22Rv1 (cell line): ENCODE measurements at regions not wholly inside any gene's neighbourhood (a gene's known extent, or its start where the extent isn't known, plus 50 kb on each side); places are given as distances from the start of the nearest gene placed in this dataset.

Experiments
- H3K27ac ChIP-seq: fragments of 450-650 bp; 2 replicates; pipeline ENCODE4 v1.5.1; 2017
- ZFX ChIP-seq: fragments of 450-650 bp; IDR thresholded peaks from 2 replicates; pipeline ENCODE4 v1.6.1; 2017; ENCODE audit warnings: antibody characterized with exemption, borderline replicate concordance
- TF ChIP-seq, protein P1 (sequence below): fragments of 450-650 bp; IDR thresholded peaks from 2 replicates; pipeline ENCODE4 v1.5.1; 2017; ENCODE audit warnings: mild to moderate bottlenecking

DNA sequence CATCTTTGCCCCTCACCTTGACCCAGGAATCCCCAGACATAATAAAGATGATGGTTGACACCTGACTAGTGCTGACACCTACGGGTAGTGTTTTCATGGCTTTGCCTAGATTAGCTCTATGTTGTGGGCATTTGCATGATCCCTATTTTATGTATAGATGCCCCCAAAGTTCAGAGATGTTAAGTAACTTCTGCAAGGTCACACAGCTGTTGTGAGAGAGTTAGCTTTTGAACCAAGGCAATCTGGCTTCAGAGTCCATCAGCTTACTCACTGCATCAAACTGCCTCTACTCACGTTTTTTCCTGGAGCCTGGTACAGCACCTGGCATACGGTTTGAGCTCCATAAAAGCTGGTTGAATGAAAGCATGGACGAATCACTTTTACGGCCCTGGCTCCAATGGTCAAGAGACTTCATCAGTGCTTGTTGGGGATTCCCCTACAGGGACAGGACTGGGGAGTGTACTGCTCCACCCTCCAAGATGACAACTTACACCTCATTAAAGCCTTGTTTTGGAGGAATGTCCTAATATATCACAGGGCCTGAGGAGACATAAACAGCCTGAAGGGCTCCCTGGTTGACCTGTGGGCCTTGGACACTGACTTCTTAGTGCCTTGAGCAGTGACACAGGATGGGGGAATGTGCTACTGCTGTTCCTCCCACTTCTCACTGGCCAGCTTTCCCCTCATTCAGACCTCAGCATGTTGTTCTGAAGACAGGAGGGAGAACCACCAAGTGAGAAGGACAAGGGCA is 193.2 kb upstream of the ASIC2 start:
- no peak overlapping the region for H3K27ac ChIP-seq
- TF ChIP-seq, protein P1, sequence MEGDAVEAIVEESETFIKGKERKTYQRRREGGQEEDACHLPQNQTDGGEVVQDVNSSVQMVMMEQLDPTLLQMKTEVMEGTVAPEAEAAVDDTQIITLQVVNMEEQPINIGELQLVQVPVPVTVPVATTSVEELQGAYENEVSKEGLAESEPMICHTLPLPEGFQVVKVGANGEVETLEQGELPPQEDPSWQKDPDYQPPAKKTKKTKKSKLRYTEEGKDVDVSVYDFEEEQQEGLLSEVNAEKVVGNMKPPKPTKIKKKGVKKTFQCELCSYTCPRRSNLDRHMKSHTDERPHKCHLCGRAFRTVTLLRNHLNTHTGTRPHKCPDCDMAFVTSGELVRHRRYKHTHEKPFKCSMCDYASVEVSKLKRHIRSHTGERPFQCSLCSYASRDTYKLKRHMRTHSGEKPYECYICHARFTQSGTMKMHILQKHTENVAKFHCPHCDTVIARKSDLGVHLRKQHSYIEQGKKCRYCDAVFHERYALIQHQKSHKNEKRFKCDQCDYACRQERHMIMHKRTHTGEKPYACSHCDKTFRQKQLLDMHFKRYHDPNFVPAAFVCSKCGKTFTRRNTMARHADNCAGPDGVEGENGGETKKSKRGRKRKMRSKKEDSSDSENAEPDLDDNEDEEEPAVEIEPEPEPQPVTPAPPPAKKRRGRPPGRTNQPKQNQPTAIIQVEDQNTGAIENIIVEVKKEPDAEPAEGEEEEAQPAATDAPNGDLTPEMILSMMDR, result no peak
- TF ChIP-seq ZFX, result no peak

DNA sequence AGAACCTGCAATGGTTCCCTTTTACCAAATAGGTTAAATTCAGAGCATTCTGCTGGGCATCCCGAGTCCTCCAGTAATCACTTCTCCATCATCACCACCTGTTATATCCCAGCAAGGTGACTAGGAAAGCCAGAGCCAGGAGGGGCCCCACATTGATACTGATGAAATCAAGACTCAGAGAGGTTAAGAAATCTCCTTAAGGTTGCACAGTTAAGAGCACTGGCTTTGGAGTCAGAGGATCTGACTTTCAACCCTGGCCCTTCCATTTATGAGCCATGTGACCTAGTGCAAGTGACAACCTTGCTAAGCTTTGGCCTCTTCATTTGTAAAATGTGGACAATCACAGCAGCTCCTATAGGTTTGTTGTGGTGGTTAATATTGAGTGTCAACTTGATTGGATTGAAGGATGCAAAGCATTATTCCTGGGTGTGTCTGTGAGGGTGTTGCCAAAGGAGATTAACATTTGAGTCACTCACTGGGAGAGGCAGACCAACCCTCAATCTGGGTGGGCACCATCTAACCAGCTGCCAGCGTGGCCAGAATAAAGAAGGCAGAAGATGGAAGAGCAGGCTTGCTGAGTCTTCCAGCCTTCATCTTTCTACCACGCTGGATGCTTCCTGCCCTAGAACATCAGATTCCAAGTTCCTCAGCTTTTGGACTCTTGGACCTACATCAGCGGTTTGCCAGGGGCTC is 194.2 kb upstream of the ASIC2 start:
- TF ChIP-seq, protein P1, result no peak
- no peak for TF ChIP-seq ZFX
- H3K27ac ChIP-seq, result no peak overlapping the region

DNA sequence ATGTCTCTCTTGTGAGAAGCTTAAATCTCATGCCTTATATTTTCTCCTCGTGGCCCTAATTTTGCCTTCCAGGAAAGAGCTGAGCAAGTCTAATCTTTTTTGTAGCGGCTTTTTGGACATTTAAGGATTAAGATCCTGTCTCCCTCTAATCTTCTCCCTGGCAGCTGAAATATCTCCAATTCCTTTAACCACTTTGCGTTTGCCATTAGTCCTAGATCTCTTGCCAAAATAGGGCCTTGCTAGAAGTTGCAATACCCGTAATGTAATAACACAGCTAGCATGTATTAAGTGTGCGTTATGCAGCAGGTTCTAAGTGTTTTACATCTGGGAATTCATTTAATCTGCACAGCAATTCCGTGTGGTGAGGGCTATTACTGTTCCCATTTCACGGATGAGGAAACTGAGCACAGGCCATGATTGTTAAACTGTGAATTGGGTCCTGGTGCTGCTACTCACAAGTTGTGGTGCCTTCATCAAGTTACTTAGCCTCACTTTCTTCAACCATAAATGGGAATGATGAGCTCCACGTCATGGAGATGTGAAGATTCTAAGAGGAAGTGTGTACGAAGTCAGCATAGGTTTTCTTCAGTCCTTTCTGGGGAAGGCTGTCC is 198.9 kb upstream of the ASIC2 start:
- no peak overlapping the region for H3K27ac ChIP-seq
- TF ChIP-seq, protein P1, result no peak
- TF ChIP-seq ZFX, result no peak

DNA sequence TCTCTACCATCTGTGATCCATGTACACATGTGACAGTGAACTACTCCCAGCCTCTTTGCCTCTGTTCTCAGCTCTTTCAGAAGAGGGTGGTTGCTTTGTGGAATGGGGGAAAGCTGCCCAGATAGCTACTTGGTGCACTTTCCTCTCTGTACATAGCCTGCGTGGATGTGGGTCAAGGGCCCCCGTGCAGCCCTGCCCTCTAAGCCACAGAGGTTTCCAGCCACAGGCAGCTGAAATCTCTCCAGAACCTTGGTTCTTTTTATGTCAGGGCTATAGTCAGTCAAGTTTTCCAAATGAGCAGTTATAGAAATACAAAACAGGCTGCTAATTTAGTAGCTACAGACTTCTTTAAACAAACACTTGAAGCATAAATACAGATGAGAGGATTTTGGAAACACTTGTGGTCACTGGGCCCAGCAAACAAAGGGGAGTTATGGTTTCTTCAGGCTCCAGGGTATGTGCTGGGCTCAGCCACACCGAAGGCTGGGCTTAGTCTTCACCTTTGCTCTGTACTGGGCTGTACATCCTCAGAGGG is 199.7 kb upstream of the ASIC2 start:
- TF ChIP-seq, protein P1, result no peak
- TF ChIP-seq ZFX, result no peak
- H3K27ac ChIP-seq, result no peak overlapping the region

DNA sequence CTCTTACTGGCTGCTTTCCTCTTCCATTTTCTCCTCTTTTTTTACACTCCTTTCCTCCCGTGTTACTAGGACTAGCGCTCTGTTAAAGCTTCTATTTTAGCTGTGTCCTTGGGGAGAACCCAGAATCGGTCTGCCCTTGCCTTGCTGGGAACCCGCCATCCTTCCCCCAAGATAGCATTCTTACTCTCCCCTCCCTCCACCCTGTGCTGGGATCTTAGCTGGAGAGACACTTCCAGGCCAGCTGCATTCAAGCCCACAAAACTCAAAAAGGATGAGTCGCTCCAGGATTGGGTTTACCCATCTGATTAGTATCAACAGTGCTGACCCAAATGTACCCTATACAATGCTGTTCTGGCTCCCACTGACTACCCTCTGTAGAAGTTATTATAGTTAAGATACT is 200.5 kb upstream of the ASIC2 start:
- TF ChIP-seq ZFX, result no peak
- TF ChIP-seq, protein P1, result no peak

DNA sequence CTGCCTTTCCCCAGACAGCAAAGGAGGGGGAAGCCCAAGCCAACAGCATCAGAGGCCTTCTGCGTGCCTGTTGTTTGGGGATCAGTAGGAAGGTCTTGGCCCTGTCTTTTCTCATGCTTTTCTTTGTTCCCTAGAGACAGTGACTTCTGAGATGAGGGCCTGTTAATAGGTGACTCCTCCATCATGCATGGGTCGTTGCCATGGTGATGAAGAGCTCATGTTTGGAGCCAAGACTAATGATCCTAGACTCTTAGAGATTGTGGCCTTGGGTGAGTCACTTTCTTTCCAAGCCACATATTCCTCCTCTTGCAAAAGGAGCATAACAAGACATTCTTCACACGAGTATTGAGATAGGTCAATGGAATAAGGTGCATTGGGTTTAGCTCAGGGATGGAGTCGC is 201.1 kb upstream of the ASIC2 start:
- TF ChIP-seq, protein P1, result no peak
- no peak for TF ChIP-seq ZFX
- H3K27ac ChIP-seq, result no peak overlapping the region

More for the DNA sequence above, 200.5 kb upstream of the ASIC2 start:
- no peak overlapping the region for H3K27ac ChIP-seq
